ENCODE measurements at regions not wholly inside any gene's neighbourhood (a gene's known extent, or its start where the extent isn't known, plus 50 kb on each side); places are given as distances from the start of the nearest gene placed in this dataset.

- TF ChIP-seq RFX5 (IDR thresholded peaks at IDR 0.05; ENCODE audit: low read depth, low read length) (no peak), SMC3 (IDR thresholded peaks at IDR 0.05; ENCODE audit: low read depth, low read length) (no peak)
- TF ChIP-seq, protein P1, sequence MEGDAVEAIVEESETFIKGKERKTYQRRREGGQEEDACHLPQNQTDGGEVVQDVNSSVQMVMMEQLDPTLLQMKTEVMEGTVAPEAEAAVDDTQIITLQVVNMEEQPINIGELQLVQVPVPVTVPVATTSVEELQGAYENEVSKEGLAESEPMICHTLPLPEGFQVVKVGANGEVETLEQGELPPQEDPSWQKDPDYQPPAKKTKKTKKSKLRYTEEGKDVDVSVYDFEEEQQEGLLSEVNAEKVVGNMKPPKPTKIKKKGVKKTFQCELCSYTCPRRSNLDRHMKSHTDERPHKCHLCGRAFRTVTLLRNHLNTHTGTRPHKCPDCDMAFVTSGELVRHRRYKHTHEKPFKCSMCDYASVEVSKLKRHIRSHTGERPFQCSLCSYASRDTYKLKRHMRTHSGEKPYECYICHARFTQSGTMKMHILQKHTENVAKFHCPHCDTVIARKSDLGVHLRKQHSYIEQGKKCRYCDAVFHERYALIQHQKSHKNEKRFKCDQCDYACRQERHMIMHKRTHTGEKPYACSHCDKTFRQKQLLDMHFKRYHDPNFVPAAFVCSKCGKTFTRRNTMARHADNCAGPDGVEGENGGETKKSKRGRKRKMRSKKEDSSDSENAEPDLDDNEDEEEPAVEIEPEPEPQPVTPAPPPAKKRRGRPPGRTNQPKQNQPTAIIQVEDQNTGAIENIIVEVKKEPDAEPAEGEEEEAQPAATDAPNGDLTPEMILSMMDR (conservative IDR thresholded peaks at IDR 0.05; ENCODE audit: low read depth, low read length): no peak
Observed at GRCh38 chr4:80135702-80136058, 61.6 kb upstream of the PRDM8 start.

Measured in IMR-90 (cell line).